ENCODE measurements at regions not wholly inside any gene's neighbourhood (a gene's known extent, or its start where the extent isn't known, plus 50 kb on each side); places are given as distances from the start of the nearest gene placed in this dataset.

DNA sequence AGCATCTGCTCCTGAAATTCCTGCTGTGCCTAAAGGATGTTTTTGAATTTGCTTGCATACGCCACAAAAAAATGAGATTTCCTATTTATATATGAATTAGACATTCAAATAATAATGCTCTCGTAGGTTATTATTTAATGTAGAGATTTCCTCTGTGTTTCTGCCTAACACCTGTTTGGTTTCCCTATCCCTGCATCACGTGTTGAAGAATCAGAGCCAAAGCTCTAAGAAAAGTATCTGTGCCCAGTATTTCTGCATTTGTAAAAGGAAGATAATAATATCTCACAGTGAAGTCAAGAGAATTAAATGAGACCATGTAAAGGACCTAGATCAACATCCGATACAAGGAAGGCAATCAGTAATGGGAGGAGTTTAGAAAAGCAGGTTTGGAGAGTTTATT lies 179.5 kb downstream of the HNRNPD start:
- H3K4me1 ChIP-seq = no peaks in the 10 kb centered on the region
- WGBS, 2 donors (ENCODE audit: low coverage in 1 of 2) = 70 to 78% methylated on average over 4 of the region's 4 CpGs
- intact Hi-C loops (cut with DNase I; ENCODE audit: low total_unique reads) = loop anchor here (5.0 kb wide), 1 partner anchor 227 kb away; no protein-coding TSS in a partner anchor

DNA sequence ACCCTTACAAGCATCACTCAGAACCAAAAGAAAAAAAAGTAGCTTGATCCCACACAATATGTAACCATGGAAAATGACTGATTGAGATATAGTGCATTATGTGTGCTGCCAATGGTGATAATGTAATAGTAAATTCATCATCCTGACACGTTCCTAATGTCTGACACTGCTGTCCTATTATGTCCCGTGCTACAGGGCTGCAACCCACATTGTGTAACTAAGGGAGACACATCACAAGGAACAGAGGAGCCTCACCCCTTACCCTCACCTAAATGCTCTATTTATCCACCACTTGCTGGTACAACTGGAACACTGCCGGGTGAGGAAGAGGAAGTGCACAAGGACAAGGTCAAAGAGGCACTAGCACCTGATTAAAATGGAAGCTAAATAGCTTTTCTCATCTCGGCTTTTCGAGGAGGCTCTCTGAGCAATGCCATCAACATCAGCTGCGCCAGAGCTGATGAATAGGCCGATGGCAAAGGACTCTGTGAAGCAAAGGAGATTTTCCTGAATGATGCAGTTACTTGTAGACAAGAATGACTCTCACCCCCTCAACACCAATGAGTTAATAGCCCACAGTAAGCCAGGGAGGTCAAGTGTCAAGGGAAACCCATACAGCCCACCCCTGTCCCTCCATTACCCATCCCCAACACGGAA lies 181.6 kb downstream of the HNRNPD start:
- intact Hi-C loops (cut with DNase I; ENCODE audit: low total_unique reads) = loop anchor here (5.0 kb wide), 1 partner anchor 225 kb away; no protein-coding TSS in a partner anchor

More for the DNA sequence above, 179.5 kb downstream of the HNRNPD start:
- Histone ChIP-seq H3K27ac (no peak overlapping the region), H3K9me3 (no peaks in the 10 kb centered on the region), H3K4me3 (no peak overlapping the region), H3K27me3 (no peaks in the 10 kb centered on the region), H3K36me3 (no peaks in the 10 kb centered on the region)
- no peak for TF ChIP-seq POLR2A (IDR thresholded peaks at IDR 0.05)
- no peak for TF ChIP-seq POLR2AphosphoS5 (IDR thresholded peaks at IDR 0.05)
- no peak for TF ChIP-seq EP300 (IDR thresholded peaks at IDR 0.05; ENCODE audit: low read depth)
- TF ChIP-seq, protein P1, sequence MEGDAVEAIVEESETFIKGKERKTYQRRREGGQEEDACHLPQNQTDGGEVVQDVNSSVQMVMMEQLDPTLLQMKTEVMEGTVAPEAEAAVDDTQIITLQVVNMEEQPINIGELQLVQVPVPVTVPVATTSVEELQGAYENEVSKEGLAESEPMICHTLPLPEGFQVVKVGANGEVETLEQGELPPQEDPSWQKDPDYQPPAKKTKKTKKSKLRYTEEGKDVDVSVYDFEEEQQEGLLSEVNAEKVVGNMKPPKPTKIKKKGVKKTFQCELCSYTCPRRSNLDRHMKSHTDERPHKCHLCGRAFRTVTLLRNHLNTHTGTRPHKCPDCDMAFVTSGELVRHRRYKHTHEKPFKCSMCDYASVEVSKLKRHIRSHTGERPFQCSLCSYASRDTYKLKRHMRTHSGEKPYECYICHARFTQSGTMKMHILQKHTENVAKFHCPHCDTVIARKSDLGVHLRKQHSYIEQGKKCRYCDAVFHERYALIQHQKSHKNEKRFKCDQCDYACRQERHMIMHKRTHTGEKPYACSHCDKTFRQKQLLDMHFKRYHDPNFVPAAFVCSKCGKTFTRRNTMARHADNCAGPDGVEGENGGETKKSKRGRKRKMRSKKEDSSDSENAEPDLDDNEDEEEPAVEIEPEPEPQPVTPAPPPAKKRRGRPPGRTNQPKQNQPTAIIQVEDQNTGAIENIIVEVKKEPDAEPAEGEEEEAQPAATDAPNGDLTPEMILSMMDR (IDR thresholded peaks at IDR 0.05) = no peak
- in situ Hi-C loops (cut with MboI; ENCODE audit: low pct_ligation_motif_present in 1 of 4, low pct_unique_long_range_greater_than_20kb in 1 of 4, low sequenced_read_pairs in 3 of 4) = no loop called here
- DNase-seq = no peak

DNA sequence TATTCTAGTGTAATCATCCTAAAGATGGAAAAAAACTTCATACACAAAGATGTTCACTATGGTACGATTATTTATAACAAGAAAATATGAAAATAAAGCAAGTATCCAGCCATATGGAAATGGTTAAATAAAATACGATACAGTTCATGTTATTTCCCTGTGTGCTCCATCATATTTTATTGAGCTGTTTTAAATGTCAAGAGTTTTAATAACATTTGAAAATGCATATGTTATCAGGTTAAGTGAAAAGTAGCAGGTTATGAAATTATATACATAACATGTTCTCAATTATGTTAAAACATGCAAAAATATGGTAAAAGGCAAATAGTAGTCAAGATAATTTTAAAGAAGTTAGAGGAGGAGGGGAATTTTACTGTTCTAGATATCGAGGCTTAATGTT lies 192.0 kb downstream of the HNRNPD start:
- no peaks in the 10 kb centered on the region for H3K9me3 ChIP-seq
- no peak for DNase-seq
- TF ChIP-seq, protein P1 (IDR thresholded peaks at IDR 0.05) = no peak
- TF ChIP-seq POLR2AphosphoS5 (IDR thresholded peaks at IDR 0.05) (no peak), POLR2A (IDR thresholded peaks at IDR 0.05) (no peak)
- no peaks in the 10 kb centered on the region for H3K4me1 ChIP-seq
- H3K27ac ChIP-seq = no peak overlapping the region
- intact Hi-C loops (cut with DNase I; ENCODE audit: low total_unique reads) (no loop called here), in situ Hi-C loops (cut with MboI; ENCODE audit: low pct_ligation_motif_present in 1 of 4, low pct_unique_long_range_greater_than_20kb in 1 of 4, low sequenced_read_pairs in 3 of 4) (no loop called here)
- no peaks in the 10 kb centered on the region for H3K27me3 ChIP-seq
- no peaks in the 10 kb centered on the region for H3K36me3 ChIP-seq
- WGBS, 2 donors (ENCODE audit: low coverage in 1 of 2) = 66 to 86% methylated on average over 3 of the region's 3 CpGs
- H3K4me3 ChIP-seq = no peak overlapping the region

More for the DNA sequence above, 181.6 kb downstream of the HNRNPD start:
- Histone ChIP-seq H3K4me1 (no peaks in the 10 kb centered on the region), H3K9me3 (no peaks in the 10 kb centered on the region), H3K4me3 (no peak overlapping the region), H3K27me3 (no peaks in the 10 kb centered on the region), H3K36me3 (no peaks in the 10 kb centered on the region), H3K27ac (no peak overlapping the region)
- no peak for TF ChIP-seq POLR2A (IDR thresholded peaks at IDR 0.05)
- no peak for TF ChIP-seq POLR2AphosphoS5 (IDR thresholded peaks at IDR 0.05)
- TF ChIP-seq EP300 (IDR thresholded peaks at IDR 0.05; ENCODE audit: low read depth) = no peak
- TF ChIP-seq, protein P1 (IDR thresholded peaks at IDR 0.05) = no peak
- in situ Hi-C loops (cut with MboI; ENCODE audit: low pct_ligation_motif_present in 1 of 4, low pct_unique_long_range_greater_than_20kb in 1 of 4, low sequenced_read_pairs in 3 of 4) = no loop called here
- WGBS, 2 donors (ENCODE audit: low coverage in 1 of 2) = 62% methylated on average over 8 of the region's 8 CpGs; no CpG with 5 or more reads in 1 of the 2 donors
- no peak for DNase-seq

DNA sequence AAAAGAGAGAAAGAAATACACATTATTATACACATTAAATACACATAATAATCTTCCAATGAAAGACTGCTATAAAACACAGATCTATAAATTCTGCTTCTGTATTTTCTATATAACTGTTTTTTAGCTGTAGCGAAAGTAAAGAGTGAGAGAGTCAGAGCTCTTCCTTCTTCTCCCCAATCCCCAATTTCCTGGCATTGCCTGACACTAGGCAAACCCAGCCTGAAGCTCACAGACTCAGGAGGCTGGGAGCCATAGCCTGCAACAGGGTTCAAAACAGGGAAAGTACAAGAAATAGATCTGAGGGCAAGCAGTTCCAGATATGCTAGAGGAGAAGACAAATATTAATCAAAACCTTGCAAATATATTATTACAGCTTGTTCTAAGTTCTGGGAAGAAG lies 201.6 kb downstream of the HNRNPD start:
- intact Hi-C loops (cut with DNase I; ENCODE audit: low total_unique reads) (no loop called here), in situ Hi-C loops (cut with MboI; ENCODE audit: low pct_ligation_motif_present in 1 of 4, low pct_unique_long_range_greater_than_20kb in 1 of 4, low sequenced_read_pairs in 3 of 4) (no loop called here)

More for the DNA sequence above, 201.6 kb downstream of the HNRNPD start:
- 76 to 100% methylated on average over 1 of the region's 1 CpG for WGBS, 2 donors (ENCODE audit: low coverage in 1 of 2)
- no peaks in the 10 kb centered on the region for H3K4me1 ChIP-seq
- no peak overlapping the region for H3K4me3 ChIP-seq
- no peaks in the 10 kb centered on the region for H3K9me3 ChIP-seq
- TF ChIP-seq EP300 (IDR thresholded peaks at IDR 0.05; ENCODE audit: low read depth) (no peak), POLR2AphosphoS5 (IDR thresholded peaks at IDR 0.05) (no peak), POLR2A (IDR thresholded peaks at IDR 0.05) (no peak)
- TF ChIP-seq, protein P1 (IDR thresholded peaks at IDR 0.05) = no peak
- DNase-seq = no peak
- no peaks in the 10 kb centered on the region for H3K27me3 ChIP-seq
- no peaks in the 10 kb centered on the region for H3K36me3 ChIP-seq
- H3K27ac ChIP-seq = no peak overlapping the region

Data from transverse colon (tissue), 4 donors.